ENCODE measurements at regions not wholly inside any gene's neighbourhood (a gene's known extent, or its start where the extent isn't known, plus 50 kb on each side); places are given as distances from the start of the nearest gene placed in this dataset.

GRCh38 chr2:138919120-138919747, 139.0 kb upstream of the NXPH2 start:
- Histone ChIP-seq H3K4me1 (no peaks in the 10 kb centered on the region), H3K9me3 (no peaks in the 10 kb centered on the region), H3K27me3 (no peaks in the 10 kb centered on the region), H3K36me3 (no peaks in the 10 kb centered on the region), H3K4me3 (no peak overlapping the region), H3K27ac (no peak overlapping the region)
- intact Hi-C loops (cut with DNase I; ENCODE audit: low total_unique reads), result no loop called here
- TF ChIP-seq EP300 (IDR thresholded peaks at IDR 0.05) (no peak), CTCF (IDR thresholded peaks at IDR 0.05) (no peak), POLR2AphosphoS5 (IDR thresholded peaks at IDR 0.05) (no peak), POLR2A (IDR thresholded peaks at IDR 0.05) (no peak)
- WGBS, 5 donors, result 58 to 65% (median 61%) methylated on average over 4 of the region's 4 CpGs
- peak in 1 of 2 donors; percentile 32 for DNase-seq

GRCh38 chr2:138910427-138910826, 130.2 kb upstream of the NXPH2 start:
- no peak for DNase-seq
- H3K36me3 ChIP-seq, result no peaks in the 10 kb centered on the region
- no peaks in the 10 kb centered on the region for H3K4me1 ChIP-seq
- H3K27ac ChIP-seq, result no peak overlapping the region
- no peaks in the 10 kb centered on the region for H3K9me3 ChIP-seq
- 64 to 94% (median 79%) methylated on average over 1 of the region's 1 CpG for WGBS, 5 donors
- H3K27me3 ChIP-seq, result no peaks in the 10 kb centered on the region
- intact Hi-C loops (cut with DNase I; ENCODE audit: low total_unique reads), result no loop called here
- no peak overlapping the region for H3K4me3 ChIP-seq
- TF ChIP-seq CTCF (IDR thresholded peaks at IDR 0.05) (no peak), POLR2A (IDR thresholded peaks at IDR 0.05) (no peak), EP300 (IDR thresholded peaks at IDR 0.05) (no peak), POLR2AphosphoS5 (IDR thresholded peaks at IDR 0.05) (no peak)

GRCh38 chr2:138906549-138906948, 126.4 kb upstream of the NXPH2 start:
- WGBS, 5 donors, result 76 to 92% (median 88%) methylated on average over 2 of the region's 2 CpGs
- intact Hi-C loops (cut with DNase I; ENCODE audit: low total_unique reads), result no loop called here
- Histone ChIP-seq H3K27ac (no peak overlapping the region), H3K9me3 (peaks cover 0 to 4% (median 0%) of the 10 kb centered on the region in 4 donors), H3K4me3 (no peak overlapping the region), H3K4me1 (no peaks in the 10 kb centered on the region), H3K27me3 (no peaks in the 10 kb centered on the region), H3K36me3 (no peaks in the 10 kb centered on the region)
- TF ChIP-seq POLR2AphosphoS5 (IDR thresholded peaks at IDR 0.05) (no peak), CTCF (IDR thresholded peaks at IDR 0.05) (no peak), EP300 (IDR thresholded peaks at IDR 0.05) (no peak), POLR2A (IDR thresholded peaks at IDR 0.05) (no peak)
- DNase-seq, result no peak

- no peak for TF ChIP-seq POLR2A (IDR thresholded peaks at IDR 0.05)
- TF ChIP-seq EP300 (IDR thresholded peaks at IDR 0.05), result no peak
- TF ChIP-seq CTCF (IDR thresholded peaks at IDR 0.05), result no peak
- no peak for TF ChIP-seq POLR2AphosphoS5 (IDR thresholded peaks at IDR 0.05)
- Histone ChIP-seq H3K9me3 (peaks cover 0 to 4% (median 0%) of the 10 kb centered on the region in 4 donors), H3K36me3 (no peaks in the 10 kb centered on the region), H3K4me1 (no peaks in the 10 kb centered on the region), H3K27ac (no peak overlapping the region), H3K4me3 (no peak overlapping the region), H3K27me3 (no peaks in the 10 kb centered on the region)
- no peak for DNase-seq
- 86 to 96% (median 94%) methylated on average over 22 to 29 of the region's 29 CpGs for WGBS, 5 donors
- intact Hi-C loops (cut with DNase I; ENCODE audit: low total_unique reads), result no loop called here
Measured at GRCh38 chr2:138902239-138902871, 122.2 kb upstream of the NXPH2 start.
